NT2/D1 (cell line): ENCODE measurements at regions not wholly inside any gene's neighbourhood (a gene's known extent, or its start where the extent isn't known, plus 50 kb on each side); places are given as distances from the start of the nearest gene placed in this dataset.

Experiments
- DNase-seq: peaks from one replicate; pipeline ENCODE4 v3.0.0-alpha.2; 2011; ENCODE audit warnings: low read depth, low spot score
- H3K27me3 ChIP-seq: 2 replicates; pipeline ENCODE4 v1.6.0; 2011; ENCODE audit warnings: mild to moderate bottlenecking; ENCODE audit not compliant: insufficient read length, insufficient read depth
- H3K36me3 ChIP-seq: 2 replicates; pipeline ENCODE4 v1.6.1; 2011; ENCODE audit warnings: mild to moderate bottlenecking, low read length, mixed read lengths; ENCODE audit not compliant: insufficient read depth, insufficient read length
- H3K4me1 ChIP-seq: 2 replicates; pipeline ENCODE4 v1.5.1; 2011; ENCODE audit not compliant: insufficient read depth, insufficient read length
- H3K4me3 ChIP-seq: 2 replicates; pipeline ENCODE4 v1.5.1; 2011; ENCODE audit warnings: low read depth; ENCODE audit not compliant: insufficient read length
- H3K9ac ChIP-seq: 2 replicates; pipeline ENCODE4 v1.6.0; 2011; ENCODE audit warnings: low read depth; ENCODE audit not compliant: insufficient read length
- H3K9me3 ChIP-seq: 2 replicates; pipeline ENCODE4 v1.5.1; 2011; ENCODE audit warnings: mild to moderate bottlenecking, low read length; ENCODE audit not compliant: insufficient read depth
- SUZ12 ChIP-seq: IDR thresholded peaks from 2 replicates; pipeline ENCODE4 v1.6.1; 2011; ENCODE audit not compliant: insufficient read length, insufficient read depth; ENCODE audit errors: extremely low read depth
- YY1 ChIP-seq: IDR thresholded peaks from 2 replicates; pipeline ENCODE4 v1.6.1; 2011; ENCODE audit not compliant: insufficient read length, insufficient read depth
- ZNF274 ChIP-seq: IDR thresholded peaks from 2 replicates; pipeline ENCODE4 v1.6.1; 2011; ENCODE audit warnings: mild to moderate bottlenecking, low read depth, low read length

- TF ChIP-seq ZNF274 (no peak), SUZ12 (no peak), YY1 (no peak)
- Histone ChIP-seq H3K36me3 (no peaks in the 10 kb centered on the region), H3K4me1 (no peaks in the 10 kb centered on the region), H3K27me3 (no peaks in the 10 kb centered on the region), H3K9ac (no peak overlapping the region), H3K9me3 (no peaks in the 10 kb centered on the region), H3K4me3 (no peak overlapping the region)
- DNase-seq, result no peak
Observed at GRCh38 chr6:84511929-84512328, 252.5 kb downstream of the TBX18 start.

- no peaks in the 10 kb centered on the region for H3K4me1 ChIP-seq
- no peaks in the 10 kb centered on the region for H3K9me3 ChIP-seq
- no peak overlapping the region for H3K4me3 ChIP-seq
- H3K9ac ChIP-seq, result no peak overlapping the region
- H3K27me3 ChIP-seq, result no peaks in the 10 kb centered on the region
- no peak for DNase-seq
- TF ChIP-seq YY1 (no peak), SUZ12 (no peak), ZNF274 (no peak)
- no peaks in the 10 kb centered on the region for H3K36me3 ChIP-seq
Observed at GRCh38 chr6:84508981-84509380, 255.4 kb downstream of the TBX18 start.

GRCh38 chr6:84508334-84508733 is 256.1 kb downstream of the TBX18 start:
- Histone ChIP-seq H3K9ac (no peak overlapping the region), H3K4me3 (no peak overlapping the region), H3K36me3 (no peaks in the 10 kb centered on the region), H3K9me3 (no peaks in the 10 kb centered on the region), H3K27me3 (no peaks in the 10 kb centered on the region), H3K4me1 (no peaks in the 10 kb centered on the region)
- no peak for DNase-seq
- TF ChIP-seq YY1 (no peak), SUZ12 (no peak), ZNF274 (no peak)

- no peak overlapping the region for H3K4me3 ChIP-seq
- no peaks in the 10 kb centered on the region for H3K4me1 ChIP-seq
- no peak overlapping the region for H3K9ac ChIP-seq
- no peaks in the 10 kb centered on the region for H3K27me3 ChIP-seq
- TF ChIP-seq SUZ12 (no peak), YY1 (no peak), ZNF274 (no peak)
- DNase-seq, result no peak
- no peaks in the 10 kb centered on the region for H3K9me3 ChIP-seq
- no peaks in the 10 kb centered on the region for H3K36me3 ChIP-seq
Observed at GRCh38 chr6:84504025-84504424, 260.4 kb downstream of the TBX18 start.

GRCh38 chr6:84501315-84501714 is 263.1 kb downstream of the TBX18 start:
- H3K4me3 ChIP-seq, result no peak overlapping the region
- H3K4me1 ChIP-seq, result no peaks in the 10 kb centered on the region

GRCh38 chr6:84500726-84501125 is 263.7 kb downstream of the TBX18 start:
- Histone ChIP-seq H3K4me3 (no peak overlapping the region), H3K9me3 (no peaks in the 10 kb centered on the region), H3K27me3 (no peaks in the 10 kb centered on the region), H3K9ac (no peak overlapping the region), H3K36me3 (no peaks in the 10 kb centered on the region), H3K4me1 (no peaks in the 10 kb centered on the region)
- no peak for DNase-seq
- TF ChIP-seq SUZ12, result no peak
- no peak for TF ChIP-seq ZNF274
- no peak for TF ChIP-seq YY1

More at GRCh38 chr6:84501315-84501714, 263.1 kb downstream of the TBX18 start:
- Histone ChIP-seq H3K36me3 (no peaks in the 10 kb centered on the region), H3K9me3 (no peaks in the 10 kb centered on the region), H3K27me3 (no peaks in the 10 kb centered on the region), H3K9ac (no peak overlapping the region)
- no peak for DNase-seq
- no peak for TF ChIP-seq YY1
- TF ChIP-seq ZNF274, result no peak
- no peak for TF ChIP-seq SUZ12

GRCh38 chr6:84498905-84499304 is 265.5 kb downstream of the TBX18 start:
- H3K9me3 ChIP-seq, result no peaks in the 10 kb centered on the region
- TF ChIP-seq SUZ12, result no peak
- H3K4me3 ChIP-seq, result no peak overlapping the region
- H3K4me1 ChIP-seq, result no peaks in the 10 kb centered on the region
- DNase-seq, result no peak
- no peaks in the 10 kb centered on the region for H3K36me3 ChIP-seq
- no peak overlapping the region for H3K9ac ChIP-seq
- no peaks in the 10 kb centered on the region for H3K27me3 ChIP-seq

GRCh38 chr6:84492241-84493165 is 265.1 kb upstream of the CEP162 start:
- H3K9ac ChIP-seq, result no peak overlapping the region
- no peak overlapping the region for H3K4me3 ChIP-seq
- no peaks in the 10 kb centered on the region for H3K4me1 ChIP-seq
- no peaks in the 10 kb centered on the region for H3K36me3 ChIP-seq
- no peak for DNase-seq
- H3K9me3 ChIP-seq, result peaks cover 8% of the 10 kb centered on the region
- TF ChIP-seq ZNF274, result no peak
- no peak for TF ChIP-seq SUZ12
- no peak for TF ChIP-seq YY1
- no peaks in the 10 kb centered on the region for H3K27me3 ChIP-seq
